Trophoblast cell (in vitro differentiated cells and primary cell): ENCODE measurements at regions not wholly inside any gene's neighbourhood (a gene's known extent, or its start where the extent isn't known, plus 50 kb on each side); places are given as distances from the start of the nearest gene placed in this dataset.
A peak's percentile ranks its signal among the peaks of the same experiment; 100 is the strongest.

Experiments used
- DNase-seq, 2 donors: peaks; one replicate each; pipeline ENCODE4 v3.0.0-alpha.2; 2016
- H2AFZ ChIP-seq: 2 replicates; pipeline ENCODE4 v1.6.1; 2013; ENCODE audit warnings: low read length, moderate library complexity, mild to moderate bottlenecking; ENCODE audit not compliant: insufficient read depth, poor library complexity
- H2AK5ac ChIP-seq: 2 replicates; pipeline ENCODE4 v1.6.1; 2013; ENCODE audit warnings: mild to moderate bottlenecking, low read length
- H2BK120ac ChIP-seq: 2 replicates; pipeline ENCODE4 v1.6.1; 2013; ENCODE audit warnings: low read length, mild to moderate bottlenecking, moderate library complexity; ENCODE audit not compliant: insufficient read depth, poor library complexity
- H2BK12ac ChIP-seq: 2 replicates; pipeline ENCODE4 v1.6.1; 2013; ENCODE audit warnings: mild to moderate bottlenecking, low read length, moderate library complexity
- H2BK5ac ChIP-seq: 2 replicates; pipeline ENCODE4 v1.6.1; 2013; ENCODE audit warnings: low read length, low read depth, moderate library complexity, mild to moderate bottlenecking; ENCODE audit not compliant: poor library complexity
- H3K14ac ChIP-seq: 2 replicates; pipeline ENCODE4 v1.6.1; 2013; ENCODE audit warnings: mild to moderate bottlenecking, low read length
- H3K18ac ChIP-seq: 2 replicates; pipeline ENCODE4 v1.6.1; 2013; ENCODE audit warnings: mild to moderate bottlenecking, low read length
- H3K23ac ChIP-seq: 2 replicates; pipeline ENCODE4 v1.6.1; 2013; ENCODE audit warnings: low read length
- H3K27ac ChIP-seq: 2 replicates; pipeline ENCODE4 v1.5.1; 2013; ENCODE audit warnings: low read depth, mild to moderate bottlenecking, inconsistent platforms, low read length, moderate library complexity
- H3K27me3 ChIP-seq: 2 replicates; pipeline ENCODE4 v1.6.1; 2013; ENCODE audit warnings: inconsistent platforms, mild to moderate bottlenecking, low read length, moderate library complexity; ENCODE audit not compliant: insufficient read depth
- H3K36me3 ChIP-seq, 2 experiments: 1 replicate in 1 of 2; 2 replicates in 1 of 2; pipeline ENCODE4 v1.6.1; 2013; ENCODE audit warnings: low read length in 2 of 2, mild to moderate bottlenecking in 2 of 2, moderate library complexity in 1 of 2; ENCODE audit not compliant: insufficient read depth in 2 of 2, control insufficient read depth in 1 of 2
- H3K4ac ChIP-seq: 2 replicates; pipeline ENCODE4 v1.6.1; 2013; ENCODE audit warnings: low read depth, mild to moderate bottlenecking, low read length, moderate library complexity
- H3K4me1 ChIP-seq, 2 experiments: 1 replicate in 1 of 2; 2 replicates in 1 of 2; pipeline ENCODE4 v1.6.1; 2013; ENCODE audit warnings: low read length in 2 of 2, mild to moderate bottlenecking in 2 of 2, moderate library complexity in 1 of 2; ENCODE audit not compliant: insufficient read depth in 2 of 2, control insufficient read depth in 1 of 2
- H3K4me2 ChIP-seq: 2 replicates; pipeline ENCODE4 v1.6.1; 2013; ENCODE audit warnings: inconsistent platforms, mild to moderate bottlenecking, low read length, moderate library complexity
- H3K4me3 ChIP-seq: 2 replicates; pipeline ENCODE4 v1.5.1; 2013; ENCODE audit warnings: mild to moderate bottlenecking, low read depth, low read length, inconsistent platforms
- H3K79me1 ChIP-seq: one replicate; pipeline ENCODE4 v1.6.1; 2013; ENCODE audit warnings: low read length
- H3K79me2 ChIP-seq: 2 replicates; pipeline ENCODE4 v1.6.1; 2013; ENCODE audit warnings: low read length, mild to moderate bottlenecking; ENCODE audit not compliant: control insufficient read depth, insufficient read depth, poor library complexity
- H3K9ac ChIP-seq: 2 replicates; pipeline ENCODE4 v1.6.1; 2013; ENCODE audit warnings: mild to moderate bottlenecking, low read length
- H3K9me3 ChIP-seq: 2 replicates; pipeline ENCODE4 v1.6.1; 2013; ENCODE audit warnings: low read depth, mild to moderate bottlenecking, control low read depth, inconsistent platforms, low read length; ENCODE audit not compliant: insufficient read depth
- H4K12ac ChIP-seq: 2 replicates; pipeline ENCODE4 v1.6.1; 2013; ENCODE audit warnings: low read depth, mild to moderate bottlenecking, low read length, moderate library complexity
- H4K8ac ChIP-seq: 2 replicates; pipeline ENCODE4 v1.6.1; 2013; ENCODE audit warnings: low read depth, mild to moderate bottlenecking, low read length, moderate library complexity
- H4K91ac ChIP-seq: one replicate; pipeline ENCODE4 v1.6.1; 2013; ENCODE audit warnings: low read depth, mild to moderate bottlenecking, low read length, moderate library complexity
- WGBS: extraction: QIAGEN DNeasy Blood & Tissue Kit; methylation state at CpG from one replicate; pipeline ENCODE4 v1.1.7; 2013; ENCODE audit warnings: missing lambda C conversion rate; ENCODE audit not compliant: insufficient read length, insufficient coverage; ENCODE audit errors: extremely low coverage; 5-methylcytosine and 5-hydroxymethylcytosine counted together

DNA sequence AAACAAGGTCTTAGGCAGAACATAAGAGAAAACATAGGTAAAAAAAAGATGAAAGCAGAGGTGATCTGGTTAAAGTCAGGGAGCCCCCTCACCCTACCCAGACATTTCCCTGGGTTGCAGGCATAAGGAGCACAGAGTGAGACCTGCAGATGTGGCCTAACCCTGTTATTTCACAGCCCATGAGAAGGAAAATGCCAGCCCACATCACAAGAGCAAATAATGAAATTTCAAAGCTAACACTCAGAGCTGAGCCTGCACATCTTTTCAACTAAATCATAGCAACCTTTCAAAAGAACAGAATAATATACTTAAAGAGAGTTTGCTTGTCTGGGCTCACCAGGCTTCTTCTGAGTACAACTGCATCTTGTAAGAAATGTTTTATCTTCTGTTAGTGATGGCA is 295.4 kb downstream of the RPAP3 start:
- no peak overlapping the region for H2BK12ac ChIP-seq
- no peak overlapping the region for H3K4me2 ChIP-seq
- no peak overlapping the region for H2BK120ac ChIP-seq
- no peak overlapping the region for H2BK5ac ChIP-seq
- no peak overlapping the region for H4K91ac ChIP-seq
- no peak overlapping the region for H3K9ac ChIP-seq
- H3K4me3 ChIP-seq: no peak overlapping the region
- no peak overlapping the region for H4K12ac ChIP-seq
- no peaks in the 10 kb centered on the region for H3K4me1 ChIP-seq
- no peaks in the 10 kb centered on the region for H3K27me3 ChIP-seq
- no peak overlapping the region for H4K8ac ChIP-seq
- H3K23ac ChIP-seq: no peak overlapping the region
- no peaks in the 10 kb centered on the region for H3K36me3 ChIP-seq
- H3K79me1 ChIP-seq: no peaks in the 10 kb centered on the region
- H3K4ac ChIP-seq: no peak overlapping the region
- no peak overlapping the region for H3K27ac ChIP-seq
- no peak overlapping the region for H2AK5ac ChIP-seq
- no peak overlapping the region for H3K14ac ChIP-seq
- H2AFZ ChIP-seq: no peak overlapping the region
- no peaks in the 10 kb centered on the region for H3K79me2 ChIP-seq
- no peaks in the 10 kb centered on the region for H3K9me3 ChIP-seq
- no peak for DNase-seq
- no peak overlapping the region for H3K18ac ChIP-seq

GRCh38 chr12:47409310-47409987 is 296.4 kb downstream of the RPAP3 start:
- H3K23ac ChIP-seq: no peak overlapping the region

GRCh38 chr12:47408171-47408871 is 297.5 kb downstream of the RPAP3 start:
- no peak overlapping the region for H3K4me3 ChIP-seq
- no peaks in the 10 kb centered on the region for H3K4me1 ChIP-seq
- no CpG with 5 or more reads among the region's 2 CpGs for WGBS
- no peak overlapping the region for H3K14ac ChIP-seq
- no peaks in the 10 kb centered on the region for H3K9me3 ChIP-seq
- H2BK12ac ChIP-seq: no peak overlapping the region
- no peak overlapping the region for H3K18ac ChIP-seq
- no peak overlapping the region for H2BK5ac ChIP-seq
- no peak overlapping the region for H3K4me2 ChIP-seq
- H3K79me2 ChIP-seq: no peaks in the 10 kb centered on the region
- no peak overlapping the region for H2BK120ac ChIP-seq
- no peak overlapping the region for H4K91ac ChIP-seq
- H2AK5ac ChIP-seq: no peak overlapping the region
- no peak overlapping the region for H2AFZ ChIP-seq
- no peak overlapping the region for H4K12ac ChIP-seq
- H4K8ac ChIP-seq: no peak overlapping the region
- no peak overlapping the region for H3K27ac ChIP-seq
- H3K27me3 ChIP-seq: no peaks in the 10 kb centered on the region
- no peak overlapping the region for H3K23ac ChIP-seq
- no peak overlapping the region for H3K4ac ChIP-seq
- H3K9ac ChIP-seq: no peak overlapping the region
- no peaks in the 10 kb centered on the region for H3K36me3 ChIP-seq
- peak in 1 of 2 donors; percentile 51 for DNase-seq
- H3K79me1 ChIP-seq: no peaks in the 10 kb centered on the region

More at GRCh38 chr12:47409310-47409987, 296.4 kb downstream of the RPAP3 start:
- DNase-seq: no peak
- Histone ChIP-seq H3K4me2 (no peak overlapping the region), H2AFZ (no peak overlapping the region), H3K4me1 (no peaks in the 10 kb centered on the region), H3K9ac (no peak overlapping the region), H3K9me3 (no peaks in the 10 kb centered on the region), H2BK120ac (no peak overlapping the region), H3K79me1 (no peaks in the 10 kb centered on the region), H4K91ac (no peak overlapping the region), H3K14ac (no peak overlapping the region), H4K8ac (no peak overlapping the region), H3K18ac (no peak overlapping the region), H2BK5ac (no peak overlapping the region), H4K12ac (no peak overlapping the region), H2AK5ac (no peak overlapping the region), H3K36me3 (no peaks in the 10 kb centered on the region), H3K4me3 (no peak overlapping the region), H3K27me3 (no peaks in the 10 kb centered on the region), H3K27ac (no peak overlapping the region), H3K79me2 (no peaks in the 10 kb centered on the region), H3K4ac (no peak overlapping the region), H2BK12ac (no peak overlapping the region)
- WGBS: no CpG with 5 or more reads among the region's 4 CpGs

- H3K4me2 ChIP-seq: no peak overlapping the region
- H3K4ac ChIP-seq: no peak overlapping the region
- no peak overlapping the region for H3K27ac ChIP-seq
Observed at GRCh38 chr12:47407463-47408129, 298.2 kb downstream of the RPAP3 start.

More at GRCh38 chr12:47407463-47408129, 298.2 kb downstream of the RPAP3 start:
- H2AFZ ChIP-seq: no peak overlapping the region
- H2AK5ac ChIP-seq: no peak overlapping the region
- H3K4me3 ChIP-seq: no peak overlapping the region
- H4K12ac ChIP-seq: no peak overlapping the region
- H4K91ac ChIP-seq: no peak overlapping the region
- no peak overlapping the region for H3K18ac ChIP-seq
- H3K79me2 ChIP-seq: no peaks in the 10 kb centered on the region
- H2BK5ac ChIP-seq: no peak overlapping the region
- no peaks in the 10 kb centered on the region for H3K27me3 ChIP-seq
- H3K4me1 ChIP-seq: no peaks in the 10 kb centered on the region
- no peaks in the 10 kb centered on the region for H3K9me3 ChIP-seq
- no peaks in the 10 kb centered on the region for H3K36me3 ChIP-seq
- no CpG with 5 or more reads among the region's 5 CpGs for WGBS
- no peaks in the 10 kb centered on the region for H3K79me1 ChIP-seq
- H3K9ac ChIP-seq: no peak overlapping the region
- no peak overlapping the region for H2BK120ac ChIP-seq
- H3K14ac ChIP-seq: no peak overlapping the region
- no peak overlapping the region for H4K8ac ChIP-seq
- H2BK12ac ChIP-seq: no peak overlapping the region
- DNase-seq: peak; percentile 60 to 82
- H3K23ac ChIP-seq: no peak overlapping the region
